ENCODE measurements at regions not wholly inside any gene's neighbourhood (a gene's known extent, or its start where the extent isn't known, plus 50 kb on each side); places are given as distances from the start of the nearest gene placed in this dataset.

- CTCF ChIA-PET: interaction anchor here (1.5 to 1.9 kb wide), 2 partner anchors 170 to 525 kb away, joined by 3 to 8 read pairs; no protein-coding TSS in a partner anchor
- Histone ChIP-seq H2AFZ (ENCODE audit: low read depth, low read length, poor library complexity, severe bottlenecking) (no peak overlapping the region), H3K9me3 (ENCODE audit: control insufficient read depth in 1 of 2, insufficient read depth in 1 of 2, low read depth in 1 of 2, low read length in 2 of 2) (no peaks in the 10 kb centered on the region), H3K9me2 (ENCODE audit: insufficient read depth) (no peaks in the 10 kb centered on the region), H3K4me1 (ENCODE audit: control insufficient read depth in 1 of 2, insufficient read depth in 2 of 2, low read length in 2 of 2) (no peaks in the 10 kb centered on the region), H4K20me1 (ENCODE audit: insufficient read depth) (no peaks in the 10 kb centered on the region), H3K9ac (ENCODE audit: low read length) (no peak overlapping the region), H3K4me3 (replicated peaks in 1 of 2; ENCODE audit: low read depth in 1 of 2, low read length in 2 of 2) (no peak overlapping the region), H3K27me3 (ENCODE audit: insufficient read depth, low read length) (no peaks in the 10 kb centered on the region), H3K4me2 (ENCODE audit: low read length) (no peak overlapping the region), H3K36me3 (ENCODE audit: control insufficient read depth in 1 of 2, insufficient read depth in 2 of 2, low read length in 2 of 2) (no peaks in the 10 kb centered on the region), H3K27ac (ENCODE audit: low read depth, low read length) (no peak overlapping the region), H3K79me2 (ENCODE audit: insufficient read depth, low read length) (no peaks in the 10 kb centered on the region)
- POLR2A ChIA-PET: no interaction called here
- RAD21 ChIA-PET (ENCODE audit: low non-redundant PET in 1 of 2, low total read pairs in 2 of 2, uncharacterized antibody in 2 of 2, unreplicated experiment in 2 of 2): no interaction called here
- intact Hi-C loops (cut with micrococcal nuclease): no loop called here
- no peak for ATAC-seq
- TF ChIP-seq RAD21 (IDR thresholded peaks at IDR 0.05; ENCODE audit: low read depth): no peak
- DNase-seq (ENCODE audit: low read depth, low spot score): no peak
- no TSS peak for BruUV-seq (replicated peaks)
Observed at GRCh38 chr12:71222436-71222835, 64.6 kb upstream of the TSPAN8 start.

- Histone ChIP-seq H3K9me2 (ENCODE audit: insufficient read depth) (no peaks in the 10 kb centered on the region), H3K4me2 (ENCODE audit: low read length) (no peak overlapping the region), H3K4me3 (replicated peaks in 1 of 2; ENCODE audit: low read depth in 1 of 2, low read length in 2 of 2) (no peak overlapping the region), H3K36me3 (ENCODE audit: control insufficient read depth in 1 of 2, insufficient read depth in 2 of 2, low read length in 2 of 2) (no peaks in the 10 kb centered on the region), H4K20me1 (ENCODE audit: insufficient read depth) (no peaks in the 10 kb centered on the region), H3K9ac (ENCODE audit: low read length) (no peak overlapping the region), H2AFZ (ENCODE audit: low read depth, low read length, poor library complexity, severe bottlenecking) (no peak overlapping the region), H3K27me3 (ENCODE audit: insufficient read depth, low read length) (no peaks in the 10 kb centered on the region), H3K9me3 (ENCODE audit: control insufficient read depth in 1 of 2, insufficient read depth in 1 of 2, low read depth in 1 of 2, low read length in 2 of 2) (no peaks in the 10 kb centered on the region), H3K4me1 (ENCODE audit: control insufficient read depth in 1 of 2, insufficient read depth in 2 of 2, low read length in 2 of 2) (no peaks in the 10 kb centered on the region), H3K27ac (ENCODE audit: low read depth, low read length) (no peak overlapping the region), H3K79me2 (ENCODE audit: insufficient read depth, low read length) (no peaks in the 10 kb centered on the region)
- ChIA-PET POLR2A (no interaction called here), CTCF (no interaction called here), RAD21 (ENCODE audit: low non-redundant PET in 1 of 2, low total read pairs in 2 of 2, uncharacterized antibody in 2 of 2, unreplicated experiment in 2 of 2) (no interaction called here)
- no TSS peak for BruUV-seq (replicated peaks)
- intact Hi-C loops (cut with micrococcal nuclease): no loop called here
- DNase-seq (ENCODE audit: low read depth, low spot score) (no peak), ATAC-seq (no peak)
- TF ChIP-seq ZNF274 (IDR thresholded peaks at IDR 0.05; ENCODE audit: low read depth, low read length): no peak
- no peak for TF ChIP-seq CEBPB (IDR thresholded peaks at IDR 0.05; ENCODE audit: low read depth)
- no peak for TF ChIP-seq ELF1 (IDR thresholded peaks at IDR 0.05; ENCODE audit: borderline replicate concordance, low read depth)
- no peak for TF ChIP-seq EZH2 (IDR thresholded peaks at IDR 0.05)
- TF ChIP-seq CBX3 (IDR thresholded peaks at IDR 0.05; ENCODE audit: low read depth): no peak
- TF ChIP-seq SRF (IDR thresholded peaks at IDR 0.05; ENCODE audit: low read depth): no peak
- no peak for TF ChIP-seq MAX (IDR thresholded peaks at IDR 0.05)
- no peak for TF ChIP-seq ZBTB33 (IDR thresholded peaks at IDR 0.05; ENCODE audit: extremely low read depth, insufficient replicate concordance, low read length)
- no peak for TF ChIP-seq YY1 (IDR thresholded peaks at IDR 0.05; ENCODE audit: extremely low read depth, insufficient replicate concordance, low read depth, low read length)
- TF ChIP-seq TCF7L2 (IDR thresholded peaks at IDR 0.05; ENCODE audit: borderline replicate concordance, extremely low read depth, insufficient read depth, insufficient read length): no peak
- TF ChIP-seq ATF3 (IDR thresholded peaks at IDR 0.05): no peak
- TF ChIP-seq ZFX (IDR thresholded peaks at IDR 0.05): no peak
- TF ChIP-seq POLR2AphosphoS5 (IDR thresholded peaks at IDR 0.05; ENCODE audit: low read depth, low read length): no peak
- no peak for TF ChIP-seq POLR2A (IDR thresholded peaks at IDR 0.05; ENCODE audit: borderline replicate concordance, extremely low read depth, insufficient read depth, insufficient read length)
Observed at GRCh38 chr12:71220260-71220659, 62.5 kb upstream of the TSPAN8 start.

All from HCT116 (cell line).